OCI-LY7 (cell line): ENCODE measurements at regions not wholly inside any gene's neighbourhood (a gene's known extent, or its start where the extent isn't known, plus 50 kb on each side); places are given as distances from the start of the nearest gene placed in this dataset.

Source experiments
- BruUV-seq: library from RNA; stranded (reverse); fragments of 400-500 nt; replicated peaks from 2 replicates; lab custom pipeline; 2021; lab: Mats Ljungman, UMichigan
- CTCF ChIA-PET: fragments of 300-600 bp; sonication (Branson Sonifier 250); formaldehyde crosslinking; loops from one replicate; lab custom pipeline; 2022; ENCODE audit warnings: antibody characterized with exemption; ENCODE audit not compliant: unreplicated experiment; lab: Charles Lee
- POLR2A ChIA-PET: fragments of 300-600 bp; sonication (Branson Sonifier 250); formaldehyde crosslinking; loops from one replicate; lab custom pipeline; 2022; ENCODE audit warnings: antibody characterized with exemption; lab: Charles Lee
- DNase-seq: peaks from one replicate; pipeline ENCODE4 v3.0.0-alpha.2; 2015; ENCODE audit warnings: low spot score
- H2AFZ ChIP-seq: fragments of 200-600 bp; sonication (generic), shearing (Covaris generic); 2 replicates; pipeline ENCODE4 v1.6.1; 2014; ENCODE audit warnings: mild to moderate bottlenecking, antibody characterized with exemption, low read length, moderate library complexity
- H3K27ac ChIP-seq: fragments of 200-600 bp; sonication (generic); 2 replicates; pipeline ENCODE4 v1.5.1; 2014; ENCODE audit warnings: mixed run types, low read depth, mild to moderate bottlenecking, moderate library complexity, low read length, inconsistent platforms; ENCODE audit not compliant: poor library complexity, severe bottlenecking
- H3K36me3 ChIP-seq: fragments of 200-600 bp; sonication (generic); 2 replicates; pipeline ENCODE4 v1.6.1; 2014; ENCODE audit warnings: mild to moderate bottlenecking, antibody characterized with exemption, low read length, moderate library complexity, mixed read lengths; ENCODE audit not compliant: insufficient read depth
- H3K4me1 ChIP-seq: fragments of 200-600 bp; sonication (generic); 2 replicates; pipeline ENCODE4 v1.5.1; 2014; ENCODE audit warnings: mild to moderate bottlenecking, low read length; ENCODE audit not compliant: insufficient read depth, poor library complexity, severe bottlenecking
- H3K4me2 ChIP-seq: fragments of 200-600 bp; sonication (generic); 2 replicates; pipeline ENCODE4 v1.6.1; 2014; ENCODE audit warnings: mild to moderate bottlenecking, low read length
- H3K4me3 ChIP-seq: fragments of 200-600 bp; sonication (generic); 2 replicates; pipeline ENCODE4 v1.5.1; 2014; ENCODE audit warnings: mild to moderate bottlenecking, low read depth, low read length; ENCODE audit not compliant: poor library complexity, severe bottlenecking
- H3K79me2 ChIP-seq: fragments of 200-600 bp; sonication (generic); 2 replicates; pipeline ENCODE4 v1.6.1; 2016; ENCODE audit warnings: low read depth, mild to moderate bottlenecking, low read length, moderate library complexity, mixed read lengths; ENCODE audit not compliant: insufficient read depth
- H3K9me2 ChIP-seq: fragments of 200-600 bp; sonication (generic); 2 replicates; pipeline ENCODE4 v1.6.1; 2016; ENCODE audit warnings: mild to moderate bottlenecking, low read length, mixed read lengths; ENCODE audit not compliant: insufficient read depth
- H3K9me3 ChIP-seq: fragments of 200-600 bp; sonication (generic); 2 replicates; pipeline ENCODE4 v1.6.1; 2014; ENCODE audit warnings: mild to moderate bottlenecking, mixed run types, low read length, mixed read lengths
- H4K20me1 ChIP-seq: fragments of 200-600 bp; sonication (generic); 2 replicates; pipeline ENCODE4 v1.6.1; 2014; ENCODE audit warnings: mild to moderate bottlenecking, antibody characterized with exemption, low read length, moderate library complexity, mixed read lengths; ENCODE audit not compliant: insufficient read depth
- CTCF ChIP-seq: fragments of 200-600 bp; sonication (generic); conservative IDR thresholded peaks from 2 replicates; pipeline ENCODE4 v1.5.1; 2014; ENCODE audit warnings: mild to moderate bottlenecking, antibody characterized with exemption, low read length, moderate library complexity, mixed read lengths
- EZH2phosphoT487 ChIP-seq: fragments of 200-600 bp; sonication (generic); IDR thresholded peaks from 2 replicates; pipeline ENCODE4 v1.6.1; 2018; ENCODE audit warnings: low read depth, borderline replicate concordance, mild to moderate bottlenecking, mixed run types, antibody characterized with exemption, low read length, moderate library complexity, mixed read lengths
- intact Hi-C: fragments of 100-400 bp; cut with micrococcal nuclease; formaldehyde crosslinking; loops from one replicate; pipeline ENCODE4 v1.10.0; 2022; ENCODE audit not compliant: unreplicated experiment

DNA sequence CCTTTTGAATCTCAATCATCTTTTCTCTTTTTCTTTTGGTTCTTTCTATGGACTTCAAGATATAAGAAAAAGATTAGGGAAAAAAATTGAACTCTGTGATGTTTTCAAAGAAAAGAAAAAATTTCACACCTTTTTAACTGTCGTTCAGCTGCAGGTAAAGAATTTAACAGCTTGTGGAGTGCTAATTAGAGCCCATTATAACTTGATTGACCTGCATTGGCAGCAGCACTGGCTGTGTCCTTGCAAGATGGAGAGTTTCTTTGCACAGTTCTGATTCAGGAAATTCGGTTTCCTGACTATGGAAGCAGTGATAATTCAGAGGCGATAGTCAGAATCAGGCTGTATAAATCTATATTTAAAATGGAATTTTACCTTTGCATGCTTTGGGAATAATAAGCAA is 183.2 kb upstream of the DACH1 start:
- ChIA-PET CTCF (no interaction called here), POLR2A (no interaction called here)
- intact Hi-C loops = no loop called here
- TF ChIP-seq CTCF (no peak), EZH2phosphoT487 (no peak)
- Histone ChIP-seq H3K27ac (no peak overlapping the region), H3K9me2 (no peaks in the 10 kb centered on the region), H2AFZ (no peak overlapping the region), H3K4me2 (no peak overlapping the region), H3K4me3 (no peak overlapping the region), H3K4me1 (no peaks in the 10 kb centered on the region), H4K20me1 (no peaks in the 10 kb centered on the region), H3K36me3 (no peaks in the 10 kb centered on the region), H3K9me3 (no peaks in the 10 kb centered on the region), H3K79me2 (no peaks in the 10 kb centered on the region)
- no peak for DNase-seq
- BruUV-seq = no TSS peak

- H3K4me2 ChIP-seq = no peak overlapping the region
- H3K4me3 ChIP-seq = no peak overlapping the region
- H3K36me3 ChIP-seq = no peaks in the 10 kb centered on the region
- H3K27ac ChIP-seq = no peak overlapping the region
- no peaks in the 10 kb centered on the region for H3K9me2 ChIP-seq
- H4K20me1 ChIP-seq = no peaks in the 10 kb centered on the region
- intact Hi-C loops = no loop called here
- no peaks in the 10 kb centered on the region for H3K79me2 ChIP-seq
- H3K4me1 ChIP-seq = no peaks in the 10 kb centered on the region
- CTCF ChIA-PET = no interaction called here
- BruUV-seq = no TSS peak
- no peak overlapping the region for H2AFZ ChIP-seq
- DNase-seq = no peak
- H3K9me3 ChIP-seq = no peaks in the 10 kb centered on the region
- no peak for TF ChIP-seq EZH2phosphoT487
- TF ChIP-seq CTCF = no peak
- POLR2A ChIA-PET = no interaction called here
Observed at GRCh38 chr13:72043366-72043765, 176.4 kb upstream of the DACH1 start.

DNA sequence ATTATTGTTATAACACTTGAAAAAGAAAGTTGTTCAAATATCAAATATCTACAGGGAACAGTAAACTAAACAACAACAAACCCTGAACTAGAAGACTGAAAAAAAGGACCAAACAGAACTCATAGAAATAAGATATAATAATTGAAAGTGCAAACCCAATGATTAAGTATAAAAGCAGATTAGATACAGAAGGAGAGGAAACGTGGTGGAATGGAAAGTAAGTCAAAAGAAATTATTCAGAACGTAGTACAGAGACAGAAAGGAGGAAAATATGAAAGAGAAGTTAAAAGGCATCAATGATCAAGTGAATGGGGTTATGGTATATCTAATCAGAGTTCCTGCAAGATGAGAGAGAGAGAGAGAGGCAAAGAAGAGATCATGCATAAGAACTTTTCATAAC is 174.2 kb upstream of the DACH1 start:
- Histone ChIP-seq H3K9me2 (no peaks in the 10 kb centered on the region), H3K27ac (no peak overlapping the region), H2AFZ (no peak overlapping the region), H3K4me1 (no peaks in the 10 kb centered on the region), H3K79me2 (no peaks in the 10 kb centered on the region), H3K4me2 (no peak overlapping the region), H3K36me3 (no peaks in the 10 kb centered on the region), H4K20me1 (no peaks in the 10 kb centered on the region), H3K4me3 (no peak overlapping the region), H3K9me3 (no peaks in the 10 kb centered on the region)
- POLR2A ChIA-PET = interaction anchor here (1.2 kb wide), 1 partner anchor 34 kb away, joined by 5 read pairs; no protein-coding TSS in a partner anchor
- BruUV-seq = no TSS peak
- no peak for TF ChIP-seq CTCF
- TF ChIP-seq EZH2phosphoT487 = no peak
- CTCF ChIA-PET = no interaction called here
- intact Hi-C loops = no loop called here
- no peak for DNase-seq
